H1 (cell line): ENCODE measurements at regions not wholly inside any gene's neighbourhood (a gene's known extent, or its start where the extent isn't known, plus 50 kb on each side); places are given as distances from the start of the nearest gene placed in this dataset.

Source experiments
- CTCF ChIA-PET: fragments of 300-600 bp; sonication (Branson Sonifier 250); formaldehyde crosslinking; loops from one replicate; lab custom pipeline; 2021; ENCODE audit not compliant: partially characterized antibody; lab: Charles Lee
- POLR2A ChIA-PET: fragments of 300-600 bp; sonication (Branson Sonifier 250); formaldehyde crosslinking; loops from one replicate; lab custom pipeline; 2021; ENCODE audit warnings: inconsistent platforms; ENCODE audit not compliant: partially characterized antibody; lab: Charles Lee
- DNase-seq, 2 experiments: peaks; one replicate each; pipeline versions ENCODE4 v3.0.0 to v3.0.0-alpha.2; 2010 to 2022; ENCODE audit warnings: low spot score in 2 of 2, low read depth in 1 of 2, mixed read lengths in 1 of 2
- FAIRE-seq: peaks from 2 replicates; lab custom pipeline; 2011; peaks lifted over from hg19 to GRCh38; lab: Jason Lieb, UNC
- H2AFZ ChIP-seq: 2 replicates; pipeline ENCODE4 v1.8.1; 2012; ENCODE audit warnings: low read length, inconsistent platforms
- H2AK5ac ChIP-seq: 2 replicates; pipeline ENCODE4 v1.6.1; 2013; ENCODE audit warnings: low read depth, low read length
- H2BK120ac ChIP-seq: replicated peaks from 2 replicates; pipeline ENCODE3; 2013; ENCODE audit warnings: low read depth, low read length, inconsistent platforms
- H2BK12ac ChIP-seq: 2 replicates; pipeline ENCODE4 v1.6.1; 2013; ENCODE audit warnings: low read depth, low read length
- H2BK15ac ChIP-seq: 2 replicates; pipeline ENCODE4 v1.6.1; 2013; ENCODE audit warnings: low read length
- H2BK20ac ChIP-seq: 2 replicates; pipeline ENCODE4 v1.6.1; 2013; ENCODE audit warnings: low read length
- H2BK5ac ChIP-seq: 2 replicates; pipeline ENCODE4 v1.6.1; 2013; ENCODE audit warnings: low read depth, low read length
- H3K14ac ChIP-seq: 2 replicates; pipeline ENCODE4 v1.6.1; 2013; ENCODE audit warnings: inconsistent platforms; ENCODE audit not compliant: insufficient read length
- H3K18ac ChIP-seq: 2 replicates; pipeline ENCODE4 v1.6.1; 2013; ENCODE audit warnings: low read length; ENCODE audit errors: extremely low read depth
- H3K23ac ChIP-seq: 2 replicates; pipeline ENCODE4 v1.6.1; 2013; ENCODE audit warnings: inconsistent platforms; ENCODE audit not compliant: insufficient read length
- H3K23me2 ChIP-seq: 2 replicates; pipeline ENCODE4 v1.6.1; 2013; ENCODE audit warnings: low read depth, low read length
- H3K27ac ChIP-seq: 2 replicates; pipeline ENCODE4 v1.6.1; 2011; ENCODE audit warnings: low read depth, low read length, inconsistent platforms
- H3K27me3 ChIP-seq, 4 experiments: replicated peaks in 1 of 4; 1 replicate in 1 of 4; 2 replicates in 3 of 4; pipeline versions ENCODE4 v1.6.1 to v1.8.1; 2011 to 2013; ENCODE audit warnings: low read length in 3 of 4, mild to moderate bottlenecking in 3 of 4, inconsistent platforms in 2 of 4, mixed read lengths in 2 of 4, moderate library complexity in 1 of 4; ENCODE audit not compliant: control insufficient read depth in 3 of 4, insufficient read depth in 3 of 4; ENCODE audit errors: extremely low read depth in 1 of 4
- H3K36me3 ChIP-seq, 4 experiments: 2 replicates each; pipeline versions ENCODE4 v1.6.1 to v1.8.1; 2011 to 2013; ENCODE audit warnings: mild to moderate bottlenecking in 4 of 4, low read length in 3 of 4, moderate library complexity in 2 of 4, control low read depth in 1 of 4, inconsistent platforms in 1 of 4; ENCODE audit not compliant: insufficient read depth in 4 of 4, control insufficient read depth in 2 of 4
- H3K4ac ChIP-seq: replicated peaks from 2 replicates; pipeline ENCODE3; 2013; ENCODE audit warnings: low read length, low read depth, mixed read lengths, inconsistent platforms; ENCODE audit not compliant: insufficient read length
- H3K4me1 ChIP-seq, 4 experiments: replicated peaks in 1 of 4; 1 replicate in 1 of 4; 2 replicates in 3 of 4; pipeline versions ENCODE4 v1.6.1 to v1.8.1; 2011 to 2013; ENCODE audit warnings: low read length in 3 of 4, inconsistent platforms in 2 of 4, mixed read lengths in 1 of 4; ENCODE audit not compliant: insufficient read depth in 4 of 4, control insufficient read depth in 3 of 4
- H3K4me2 ChIP-seq, 2 experiments: 2 replicates each; pipeline versions ENCODE4 v1.6.1 to v1.8.1; 2011 to 2013; ENCODE audit warnings: low read depth in 2 of 2, low read length in 2 of 2, control low read depth in 1 of 2, inconsistent platforms in 1 of 2, mild to moderate bottlenecking in 1 of 2; ENCODE audit not compliant: insufficient read depth in 1 of 2
- H3K4me3 ChIP-seq, 4 experiments: fragments of 200-600, 300-600 bp in 1 of 4; sonication (generic), shearing (Covaris generic), sonication (Bioruptor Twin) in 1 of 4; 2 replicates each; pipeline versions ENCODE4 v1.5.1 to v1.8.1; 2011 to 2016; ENCODE audit warnings: low read length in 4 of 4, low read depth in 3 of 4, control low read depth in 2 of 4, inconsistent platforms in 2 of 4, mild to moderate bottlenecking in 2 of 4, mixed read lengths in 1 of 4, moderate library complexity in 1 of 4; ENCODE audit not compliant: insufficient read depth in 2 of 4; ENCODE audit errors: extremely low read depth in 1 of 4
- H3K56ac ChIP-seq: replicated peaks from 2 replicates; pipeline ENCODE3; 2013; ENCODE audit warnings: low read depth, mild to moderate bottlenecking, mixed read lengths, low read length, inconsistent platforms; ENCODE audit not compliant: insufficient read length
- H3K79me1 ChIP-seq: 2 replicates; pipeline ENCODE4 v1.6.1; 2013; ENCODE audit warnings: low read depth, low read length, control low read depth
- H3K79me2 ChIP-seq, 2 experiments: 2 replicates each; pipeline versions ENCODE4 v1.6.1 to v1.8.1; 2012 to 2013; ENCODE audit warnings: low read length in 2 of 2, mild to moderate bottlenecking in 2 of 2, inconsistent platforms in 1 of 2; ENCODE audit not compliant: insufficient read depth in 2 of 2, control insufficient read depth in 1 of 2
- H3K9ac ChIP-seq, 4 experiments: replicated peaks in 1 of 4; 1 replicate in 1 of 4; 2 replicates in 3 of 4; pipeline versions ENCODE4 v1.6.1 to v1.8.1; 2011 to 2013; ENCODE audit warnings: low read depth in 3 of 4, low read length in 3 of 4, control low read depth in 2 of 4, mild to moderate bottlenecking in 2 of 4, moderate library complexity in 2 of 4, inconsistent platforms in 1 of 4; ENCODE audit errors: extremely low read depth in 1 of 4
- H3K9me3 ChIP-seq, 2 experiments: 2 replicates each; pipeline versions ENCODE4 v1.6.1 to v1.8.1; 2012 to 2013; ENCODE audit warnings: mild to moderate bottlenecking in 2 of 2, moderate library complexity in 2 of 2, control low read depth in 1 of 2, inconsistent platforms in 1 of 2, low read depth in 1 of 2, low read length in 1 of 2, mixed read lengths in 1 of 2; ENCODE audit not compliant: insufficient read depth in 2 of 2
- H4K20me1 ChIP-seq, 2 experiments: replicated peaks in 1 of 2; 2 replicates each; pipeline versions ENCODE3 to v1.8.1; 2011 to 2013; ENCODE audit warnings: inconsistent platforms in 2 of 2, low read length in 2 of 2, mild to moderate bottlenecking in 1 of 2; ENCODE audit not compliant: insufficient read depth in 2 of 2, control insufficient read depth in 1 of 2
- H4K5ac ChIP-seq: 2 replicates; pipeline ENCODE4 v1.6.1; 2013; ENCODE audit warnings: low read length, low read depth, mixed read lengths, inconsistent platforms; ENCODE audit not compliant: insufficient read length
- H4K8ac ChIP-seq: 2 replicates; pipeline ENCODE4 v1.8.0; 2013; ENCODE audit warnings: mild to moderate bottlenecking, moderate library complexity, low read length, inconsistent platforms; ENCODE audit not compliant: insufficient read depth; ENCODE audit errors: extremely low read depth
- H4K91ac ChIP-seq: replicated peaks from 2 replicates; pipeline ENCODE3; 2013; ENCODE audit warnings: low read length, mixed read lengths, inconsistent platforms; ENCODE audit not compliant: insufficient read length
- EGR1 ChIP-seq: IDR thresholded peaks from 2 replicates; pipeline ENCODE4 v1.6.1; 2011; ENCODE audit warnings: low read depth, low read length, borderline replicate concordance
- KDM4A ChIP-seq: IDR thresholded peaks from one replicate; pipeline ENCODE4 v1.7.1; 2012; ENCODE audit warnings: low read depth, mild to moderate bottlenecking, moderate library complexity, low read length, inconsistent platforms; ENCODE audit not compliant: severe bottlenecking
- POLR2AphosphoS5 ChIP-seq: IDR thresholded peaks from 2 replicates; pipeline ENCODE4 v1.6.1; 2011; ENCODE audit warnings: low read depth, low read length
- RAD21 ChIP-seq, 2 experiments: IDR thresholded peaks in 1 of 2; conservative IDR thresholded peaks in 1 of 2; 2 replicates each; pipeline ENCODE4 v1.6.1; 2011; ENCODE audit warnings: low read depth in 2 of 2, low read length in 2 of 2, improper control_type of control experiment in 1 of 2, inconsistent platforms in 1 of 2, mild to moderate bottlenecking in 1 of 2, moderate library complexity in 1 of 2
- ZNF274 ChIP-seq: IDR thresholded peaks from 2 replicates; pipeline ENCODE4 v1.7.0; 2012; ENCODE audit warnings: low read length, borderline replicate concordance; ENCODE audit errors: extremely low read depth
- WGBS, 2 experiments: shearing (Covaris generic) in 1 of 2; methylation state at CpG; one replicate each; pipeline versions ENCODE4 v1.1.6 to v1.1.7; 2013 to 2015; ENCODE audit warnings: low lambda C conversion rate in 2 of 2, mixed read lengths in 2 of 2, inconsistent platforms in 1 of 2, low coverage in 1 of 2, missing lambda C conversion rate in 1 of 2; ENCODE audit not compliant: insufficient replicate concordance in 2 of 2, insufficient coverage in 1 of 2, insufficient read length in 1 of 2; ENCODE audit errors: extremely low coverage in 1 of 2, missing lambda C conversion rate in 1 of 2; 5-methylcytosine and 5-hydroxymethylcytosine counted together
- TF ChIP-seq, protein P1 (sequence below), 3 experiments: IDR thresholded peaks; 1 replicate in 2 of 3; 2 replicates in 1 of 3; pipeline versions ENCODE4 v1.5.1 to v1.6.1; 2011; ENCODE audit warnings: low read length in 3 of 3, mild to moderate bottlenecking in 3 of 3, inconsistent platforms in 2 of 3, low read depth in 1 of 3, moderate library complexity in 1 of 3; ENCODE audit not compliant: insufficient read depth in 1 of 3; ENCODE audit errors: control extremely low read depth in 1 of 3

DNA sequence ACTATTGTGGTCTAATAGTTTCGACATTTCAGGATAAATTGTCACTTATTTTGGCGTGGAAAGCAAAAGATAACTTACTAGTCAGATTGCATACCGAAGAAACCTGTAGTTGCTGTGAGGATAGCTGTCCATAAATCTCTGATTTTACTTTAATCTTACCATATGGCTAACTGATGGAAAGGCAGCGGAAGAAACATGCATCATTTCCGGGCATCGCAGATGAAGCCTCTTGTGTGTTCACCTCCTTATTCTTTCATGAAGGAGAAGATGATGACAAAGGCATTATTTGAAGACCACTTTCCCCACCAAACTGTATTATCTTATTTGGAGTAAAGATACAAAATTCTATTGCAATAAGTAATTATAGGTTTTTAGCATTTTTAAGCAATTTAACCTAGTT lies 763.6 kb upstream of the SLITRK6 start:
- no peak overlapping the region for H3K14ac ChIP-seq
- H2AFZ ChIP-seq: no peak overlapping the region
- H3K9me3 ChIP-seq: no peaks in the 10 kb centered on the region
- no peak overlapping the region for H2BK15ac ChIP-seq
- no peaks in the 10 kb centered on the region for H3K79me2 ChIP-seq
- H2BK12ac ChIP-seq: no peak overlapping the region
- no peak overlapping the region for H2BK120ac ChIP-seq
- H4K91ac ChIP-seq: no peak overlapping the region
- H4K20me1 ChIP-seq: no peaks in the 10 kb centered on the region
- no peak overlapping the region for H2BK20ac ChIP-seq
- WGBS, 2 experiments: 97% methylated on average over 6 of the region's 6 CpGs; no CpG with 5 or more reads in 1 of the 2 experiments
- no peaks in the 10 kb centered on the region for H3K4me1 ChIP-seq
- DNase-seq (no peak), FAIRE-seq (no peak)
- ChIA-PET CTCF (no interaction called here), POLR2A (no interaction called here)
- H4K5ac ChIP-seq: no peak overlapping the region
- H3K4me2 ChIP-seq: no peak overlapping the region
- no peak overlapping the region for H3K18ac ChIP-seq
- no peaks in the 10 kb centered on the region for H3K27me3 ChIP-seq
- H2AK5ac ChIP-seq: no peak overlapping the region
- no peak overlapping the region for H3K23ac ChIP-seq
- no peak overlapping the region for H3K27ac ChIP-seq
- no peak overlapping the region for H3K9ac ChIP-seq
- no peak overlapping the region for H4K8ac ChIP-seq
- no peaks in the 10 kb centered on the region for H3K79me1 ChIP-seq
- TF ChIP-seq KDM4A: no peak
- TF ChIP-seq, protein P1, sequence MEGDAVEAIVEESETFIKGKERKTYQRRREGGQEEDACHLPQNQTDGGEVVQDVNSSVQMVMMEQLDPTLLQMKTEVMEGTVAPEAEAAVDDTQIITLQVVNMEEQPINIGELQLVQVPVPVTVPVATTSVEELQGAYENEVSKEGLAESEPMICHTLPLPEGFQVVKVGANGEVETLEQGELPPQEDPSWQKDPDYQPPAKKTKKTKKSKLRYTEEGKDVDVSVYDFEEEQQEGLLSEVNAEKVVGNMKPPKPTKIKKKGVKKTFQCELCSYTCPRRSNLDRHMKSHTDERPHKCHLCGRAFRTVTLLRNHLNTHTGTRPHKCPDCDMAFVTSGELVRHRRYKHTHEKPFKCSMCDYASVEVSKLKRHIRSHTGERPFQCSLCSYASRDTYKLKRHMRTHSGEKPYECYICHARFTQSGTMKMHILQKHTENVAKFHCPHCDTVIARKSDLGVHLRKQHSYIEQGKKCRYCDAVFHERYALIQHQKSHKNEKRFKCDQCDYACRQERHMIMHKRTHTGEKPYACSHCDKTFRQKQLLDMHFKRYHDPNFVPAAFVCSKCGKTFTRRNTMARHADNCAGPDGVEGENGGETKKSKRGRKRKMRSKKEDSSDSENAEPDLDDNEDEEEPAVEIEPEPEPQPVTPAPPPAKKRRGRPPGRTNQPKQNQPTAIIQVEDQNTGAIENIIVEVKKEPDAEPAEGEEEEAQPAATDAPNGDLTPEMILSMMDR (IDR thresholded peaks at IDR 0.05; ENCODE audit: control extremely low read depth in 1 of 3, insufficient read depth in 1 of 3, low read depth in 1 of 3, low read length in 3 of 3): no peak
- TF ChIP-seq EGR1: no peak
- no peak for TF ChIP-seq RAD21 (IDR thresholded peaks at IDR 0.05 in 1 of 2, conservative IDR thresholded peaks at IDR 0.05 in 1 of 2; ENCODE audit: low read depth in 2 of 2, low read length in 2 of 2)
- no peak for TF ChIP-seq ZNF274
- no peak for TF ChIP-seq POLR2AphosphoS5
- H3K36me3 ChIP-seq: no peaks in the 10 kb centered on the region
- H2BK5ac ChIP-seq: no peak overlapping the region
- no peak overlapping the region for H3K56ac ChIP-seq
- H3K23me2 ChIP-seq: no peaks in the 10 kb centered on the region
- H3K4me3 ChIP-seq: no peak overlapping the region
- H3K4ac ChIP-seq: no peak overlapping the region
